ENCODE measurements at regions not wholly inside any gene's neighbourhood (a gene's known extent, or its start where the extent isn't known, plus 50 kb on each side); places are given as distances from the start of the nearest gene placed in this dataset.

DNA sequence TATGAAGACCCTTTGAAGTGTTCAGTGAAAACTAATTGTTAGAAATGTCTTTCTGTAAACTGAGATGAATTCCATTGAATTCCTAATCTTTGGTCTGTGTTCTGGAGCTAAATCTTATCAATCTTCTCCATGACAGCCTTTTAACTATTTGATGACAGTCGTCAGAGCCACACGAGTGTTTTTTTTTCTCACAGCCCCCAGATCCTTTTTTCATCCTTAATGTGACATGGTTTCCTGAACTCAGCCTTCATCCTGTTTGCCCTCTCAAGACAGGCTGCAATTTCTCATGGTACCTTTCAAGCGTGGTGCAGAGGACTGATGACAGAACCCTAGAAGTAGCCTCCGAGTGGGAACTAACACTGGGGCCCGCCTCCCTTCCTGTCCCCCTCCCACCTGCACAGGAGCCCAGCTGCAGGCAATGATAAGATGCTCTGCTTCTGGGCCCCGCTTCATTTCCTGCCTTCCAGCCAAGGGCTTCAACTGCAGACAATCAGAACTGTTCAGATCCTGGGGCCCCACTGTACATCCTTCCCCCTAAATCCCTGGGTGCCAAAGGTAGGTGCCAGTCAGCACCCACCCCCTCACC is 114.6 kb upstream of the VAV3 start:
- TF ChIP-seq EZH2 (IDR thresholded peaks at IDR 0.05) (no peak), EZH2phosphoT487 (IDR thresholded peaks at IDR 0.05) (no peak)
- TF ChIP-seq, protein P1, sequence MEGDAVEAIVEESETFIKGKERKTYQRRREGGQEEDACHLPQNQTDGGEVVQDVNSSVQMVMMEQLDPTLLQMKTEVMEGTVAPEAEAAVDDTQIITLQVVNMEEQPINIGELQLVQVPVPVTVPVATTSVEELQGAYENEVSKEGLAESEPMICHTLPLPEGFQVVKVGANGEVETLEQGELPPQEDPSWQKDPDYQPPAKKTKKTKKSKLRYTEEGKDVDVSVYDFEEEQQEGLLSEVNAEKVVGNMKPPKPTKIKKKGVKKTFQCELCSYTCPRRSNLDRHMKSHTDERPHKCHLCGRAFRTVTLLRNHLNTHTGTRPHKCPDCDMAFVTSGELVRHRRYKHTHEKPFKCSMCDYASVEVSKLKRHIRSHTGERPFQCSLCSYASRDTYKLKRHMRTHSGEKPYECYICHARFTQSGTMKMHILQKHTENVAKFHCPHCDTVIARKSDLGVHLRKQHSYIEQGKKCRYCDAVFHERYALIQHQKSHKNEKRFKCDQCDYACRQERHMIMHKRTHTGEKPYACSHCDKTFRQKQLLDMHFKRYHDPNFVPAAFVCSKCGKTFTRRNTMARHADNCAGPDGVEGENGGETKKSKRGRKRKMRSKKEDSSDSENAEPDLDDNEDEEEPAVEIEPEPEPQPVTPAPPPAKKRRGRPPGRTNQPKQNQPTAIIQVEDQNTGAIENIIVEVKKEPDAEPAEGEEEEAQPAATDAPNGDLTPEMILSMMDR (IDR thresholded peaks at IDR 0.05) = no peak
- H3K9ac ChIP-seq = no peak overlapping the region
- Mint-ChIP-seq H3K36me3 (no peaks in the 10 kb centered on the region), H3K27me3 (ENCODE audit: insufficient read depth, low read depth) (peaks cover 8% of the 10 kb centered on the region), H3K9me3 (no peaks in the 10 kb centered on the region), H3K4me3 (no peak overlapping the region), H3K4me1 (peaks cover 10% of the 10 kb centered on the region), H3K27ac (no peak overlapping the region)
- H3K9me3 ChIP-seq (ENCODE audit: low read depth) = no peaks in the 10 kb centered on the region
- no peaks in the 10 kb centered on the region for H3K79me2 ChIP-seq (ENCODE audit: low read depth)
- H3K27me3 ChIP-seq = no peaks in the 10 kb centered on the region
- no peak overlapping the region for H2AFZ ChIP-seq (replicated peaks)
- H4K20me1 ChIP-seq (ENCODE audit: low read depth) = no peaks in the 10 kb centered on the region
- H3K4me1 ChIP-seq = peaks cover 15% of the 10 kb centered on the region
- H3K4me3 ChIP-seq = no peak overlapping the region
- no peak for DNase-seq (ENCODE audit: low spot score)
- H3K27ac ChIP-seq = no peak overlapping the region
- H3K4me2 ChIP-seq = no peak overlapping the region
- no peaks in the 10 kb centered on the region for H3K36me3 ChIP-seq
- H3F3A ChIP-seq (ENCODE audit: low read depth) = no peaks in the 10 kb centered on the region

DNA sequence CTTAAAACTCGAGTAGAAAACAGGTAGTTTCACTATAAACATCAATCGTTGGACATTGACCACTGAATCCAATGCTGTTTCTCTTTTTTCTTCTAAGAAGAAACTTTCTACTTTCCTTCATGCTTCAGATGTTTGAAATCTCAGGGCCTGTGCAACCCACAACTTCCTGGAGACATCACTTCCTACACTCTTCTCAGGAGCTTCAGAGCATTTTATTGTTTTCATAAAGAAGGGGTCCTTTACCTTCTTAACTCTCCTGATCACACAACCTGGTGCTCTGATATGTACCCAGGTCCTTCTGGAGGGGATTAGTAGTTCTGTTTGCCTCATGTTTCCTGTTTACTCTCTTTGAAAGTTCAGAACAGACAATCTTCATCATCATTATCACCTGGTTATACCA is 113.0 kb upstream of the VAV3 start:
- Histone ChIP-seq H3K27me3 (no peaks in the 10 kb centered on the region), H3K4me3 (no peak overlapping the region), H3K9me3 (ENCODE audit: low read depth) (no peaks in the 10 kb centered on the region), H3K4me2 (no peak overlapping the region), H3K36me3 (no peaks in the 10 kb centered on the region), H2AFZ (replicated peaks) (no peak overlapping the region), H3K9ac (no peak overlapping the region), H4K20me1 (ENCODE audit: low read depth) (no peaks in the 10 kb centered on the region), H3K79me2 (ENCODE audit: low read depth) (no peaks in the 10 kb centered on the region), H3K27ac (no peak overlapping the region), H3K4me1 (peaks cover 7% of the 10 kb centered on the region), H3F3A (ENCODE audit: low read depth) (no peaks in the 10 kb centered on the region)
- H3K27ac Mint-ChIP-seq = no peak overlapping the region
- DNase-seq (ENCODE audit: low spot score) = no peak
- H3K27me3 Mint-ChIP-seq (ENCODE audit: insufficient read depth, low read depth) = peaks cover 8% of the 10 kb centered on the region
- TF ChIP-seq, protein P1 (IDR thresholded peaks at IDR 0.05) = no peak
- TF ChIP-seq EZH2 (IDR thresholded peaks at IDR 0.05) = no peak
- no peak for TF ChIP-seq EZH2phosphoT487 (IDR thresholded peaks at IDR 0.05)
- peaks cover 4% of the 10 kb centered on the region for H3K4me1 Mint-ChIP-seq
- H3K9me3 Mint-ChIP-seq = no peaks in the 10 kb centered on the region
- no peaks in the 10 kb centered on the region for H3K36me3 Mint-ChIP-seq
- H3K4me3 Mint-ChIP-seq = no peak overlapping the region

DNA sequence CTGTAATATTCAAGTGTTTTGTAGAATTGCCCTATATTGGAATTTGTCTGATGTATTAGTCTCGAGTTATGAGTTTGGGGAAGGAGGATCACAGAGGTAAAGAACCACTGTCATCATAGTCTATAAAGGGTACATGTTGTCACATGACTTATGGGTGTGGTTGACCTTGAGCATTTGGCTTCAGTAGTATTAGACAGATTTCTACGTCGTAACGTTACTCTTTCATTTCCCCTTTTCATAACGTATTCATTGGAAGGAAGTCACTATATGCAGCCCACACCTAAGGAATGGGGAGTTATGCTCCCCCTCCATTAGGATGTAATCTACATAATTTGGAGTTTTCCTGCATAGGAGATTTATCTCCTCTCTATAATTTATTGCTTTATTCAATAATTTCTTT is 110.1 kb upstream of the VAV3 start:
- DNase-seq (ENCODE audit: low spot score) = no peak
- no peak for TF ChIP-seq EZH2 (IDR thresholded peaks at IDR 0.05)
- TF ChIP-seq, protein P1 (IDR thresholded peaks at IDR 0.05) = no peak
- TF ChIP-seq EZH2phosphoT487 (IDR thresholded peaks at IDR 0.05) = no peak
- H3K27ac Mint-ChIP-seq = no peak overlapping the region
- no peaks in the 10 kb centered on the region for H3K4me1 Mint-ChIP-seq
- no peaks in the 10 kb centered on the region for H3K36me3 ChIP-seq
- H3K9me3 Mint-ChIP-seq = no peaks in the 10 kb centered on the region
- no peaks in the 10 kb centered on the region for H3K27me3 ChIP-seq
- no peaks in the 10 kb centered on the region for H3K9me3 ChIP-seq (ENCODE audit: low read depth)
- no peaks in the 10 kb centered on the region for H3K4me1 ChIP-seq
- H3K4me3 ChIP-seq = no peak overlapping the region
- no peaks in the 10 kb centered on the region for H3K79me2 ChIP-seq (ENCODE audit: low read depth)
- no peak overlapping the region for H3K4me3 Mint-ChIP-seq
- H4K20me1 ChIP-seq (ENCODE audit: low read depth) = no peaks in the 10 kb centered on the region
- H3K27me3 Mint-ChIP-seq (ENCODE audit: insufficient read depth, low read depth) = peaks cover 5% of the 10 kb centered on the region
- no peak overlapping the region for H2AFZ ChIP-seq (replicated peaks)
- H3F3A ChIP-seq (ENCODE audit: low read depth) = no peaks in the 10 kb centered on the region
- H3K36me3 Mint-ChIP-seq = no peaks in the 10 kb centered on the region
- no peak overlapping the region for H3K9ac ChIP-seq
- no peak overlapping the region for H3K4me2 ChIP-seq
- no peak overlapping the region for H3K27ac ChIP-seq

All from neural progenitor cell (in vitro differentiated cells).